Lower leg skin (tissue), 3 donors: ENCODE measurements at regions not wholly inside any gene's neighbourhood (a gene's known extent, or its start where the extent isn't known, plus 50 kb on each side); places are given as distances from the start of the nearest gene placed in this dataset.

Experiments
- POLR2A ChIP-seq, 2 donors: fragments of 450-650 bp; IDR thresholded peaks; one replicate each; pipeline ENCODE4 v1.6.1; 2016 to 2017; ENCODE audit warnings: antibody characterized with exemption in 2 of 2, mild to moderate bottlenecking in 1 of 2, moderate library complexity in 1 of 2
- TF ChIP-seq, protein P1 (sequence below), 3 donors: fragments of 450-650 bp; IDR thresholded peaks; one replicate each; pipeline ENCODE4 v1.5.1; 2016; ENCODE audit warnings: antibody characterized with exemption in 3 of 3, mild to moderate bottlenecking in 3 of 3, moderate library complexity in 2 of 3

- TF ChIP-seq, protein P1, sequence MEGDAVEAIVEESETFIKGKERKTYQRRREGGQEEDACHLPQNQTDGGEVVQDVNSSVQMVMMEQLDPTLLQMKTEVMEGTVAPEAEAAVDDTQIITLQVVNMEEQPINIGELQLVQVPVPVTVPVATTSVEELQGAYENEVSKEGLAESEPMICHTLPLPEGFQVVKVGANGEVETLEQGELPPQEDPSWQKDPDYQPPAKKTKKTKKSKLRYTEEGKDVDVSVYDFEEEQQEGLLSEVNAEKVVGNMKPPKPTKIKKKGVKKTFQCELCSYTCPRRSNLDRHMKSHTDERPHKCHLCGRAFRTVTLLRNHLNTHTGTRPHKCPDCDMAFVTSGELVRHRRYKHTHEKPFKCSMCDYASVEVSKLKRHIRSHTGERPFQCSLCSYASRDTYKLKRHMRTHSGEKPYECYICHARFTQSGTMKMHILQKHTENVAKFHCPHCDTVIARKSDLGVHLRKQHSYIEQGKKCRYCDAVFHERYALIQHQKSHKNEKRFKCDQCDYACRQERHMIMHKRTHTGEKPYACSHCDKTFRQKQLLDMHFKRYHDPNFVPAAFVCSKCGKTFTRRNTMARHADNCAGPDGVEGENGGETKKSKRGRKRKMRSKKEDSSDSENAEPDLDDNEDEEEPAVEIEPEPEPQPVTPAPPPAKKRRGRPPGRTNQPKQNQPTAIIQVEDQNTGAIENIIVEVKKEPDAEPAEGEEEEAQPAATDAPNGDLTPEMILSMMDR (IDR thresholded peaks at IDR 0.05) = no peak
- no peak for TF ChIP-seq POLR2A (IDR thresholded peaks at IDR 0.05)
These were observed 1097.2 kb downstream of the TDRD15 start for GRCh38 chr2:22221006-22221405.
